CD4-positive, alpha-beta T cell (primary cell): ENCODE measurements at regions not wholly inside any gene's neighbourhood (a gene's known extent, or its start where the extent isn't known, plus 50 kb on each side); places are given as distances from the start of the nearest gene placed in this dataset.

Experiments
- ATAC-seq: fragments of 200-7000 bp; cut with Tn5 transposase; one replicate; pipeline ENCODE4 v1.10.0; 2022; ENCODE audit warnings: mild to moderate bottlenecking; ENCODE audit not compliant: poor library complexity
- CTCF ChIA-PET: fragments of 350-600 bp; sonication (Branson Sonifier 250); formaldehyde crosslinking; loops from one replicate; lab custom pipeline; 2021; ENCODE audit warnings: antibody characterized with exemption, inconsistent platforms; lab: Charles Lee
- POLR2A ChIA-PET: fragments of 350-600 bp; sonication (Branson Sonifier 250); formaldehyde crosslinking; loops from one replicate; lab custom pipeline; 2021; ENCODE audit warnings: antibody characterized with exemption, inconsistent platforms; lab: Charles Lee
- DNase-seq, 14 experiments: peaks; one replicate each; pipeline ENCODE4 v3.0.0-alpha.2; 2013 to 2020; ENCODE audit warnings: mixed read lengths in 2 of 14
- H3K27ac ChIP-seq, 2 donors: one replicate each; pipeline versions ENCODE4 v1.5.1 to v1.7.0; 2013; ENCODE audit warnings: low read length in 2 of 2, low read depth in 1 of 2, mild to moderate bottlenecking in 1 of 2
- H3K27me3 ChIP-seq, 2 experiments: 1 replicate in 1 of 2; 2 replicates in 1 of 2; pipeline versions ENCODE4 v1.6.1 to v1.7.0; 2013; ENCODE audit warnings: low read length in 2 of 2, control low read depth in 1 of 2, mild to moderate bottlenecking in 1 of 2, moderate library complexity in 1 of 2; ENCODE audit not compliant: insufficient read depth in 2 of 2, control insufficient read depth in 1 of 2
- H3K36me3 ChIP-seq: one replicate; pipeline ENCODE4 v1.6.1; 2013; ENCODE audit warnings: low read length, control low read depth; ENCODE audit not compliant: insufficient read depth
- H3K4me1 ChIP-seq: one replicate; pipeline ENCODE4 v1.6.1; 2013; ENCODE audit warnings: low read length, control low read depth; ENCODE audit not compliant: insufficient read depth
- H3K4me3 ChIP-seq: one replicate; pipeline ENCODE4 v1.5.1; 2013; ENCODE audit warnings: mild to moderate bottlenecking, low read length, moderate library complexity
- H3K9me3 ChIP-seq, 2 experiments: 1 replicate in 1 of 2; 2 replicates in 1 of 2; pipeline versions ENCODE4 v1.6.1 to v1.7.0; 2013; ENCODE audit warnings: low read length in 2 of 2, mild to moderate bottlenecking in 2 of 2, control low read depth in 1 of 2, moderate library complexity in 1 of 2; ENCODE audit not compliant: control insufficient read depth in 1 of 2, insufficient read depth in 1 of 2
- H3K27ac Mint-ChIP-seq: one replicate; pipeline ENCODE4 v1.8.0; 2020; ENCODE audit warnings: mixed read lengths
- H3K27me3 Mint-ChIP-seq: one replicate; pipeline ENCODE4 v1.8.0; 2021; ENCODE audit warnings: mixed read lengths
- H3K36me3 Mint-ChIP-seq: one replicate; pipeline ENCODE4 v1.8.0; 2021; ENCODE audit warnings: low read depth, mixed read lengths
- H3K4me1 Mint-ChIP-seq: one replicate; pipeline ENCODE4 v1.8.0; 2021; ENCODE audit warnings: low read depth, mixed read lengths
- H3K4me3 Mint-ChIP-seq: one replicate; pipeline ENCODE4 v1.8.0; 2020; ENCODE audit warnings: mild to moderate bottlenecking, mixed read lengths
- H3K9me3 Mint-ChIP-seq: one replicate; pipeline ENCODE4 v1.8.0; 2020; ENCODE audit warnings: mixed read lengths
- CTCF ChIP-seq: fragments of 200-600 bp; IDR thresholded peaks from one replicate; pipeline ENCODE4 v1.8.0; 2022; ENCODE audit warnings: antibody characterized with exemption, mild to moderate bottlenecking
- intact Hi-C, 2 experiments: fragments of 100-400 bp; cut with DNase I in 1 of 2; cut with micrococcal nuclease in 1 of 2; formaldehyde crosslinking; loops; one replicate each; pipeline versions ENCODE4 v1.15.1 to v1.9.0; 2023 to 2025; cut with DNase I, micrococcal nuclease

- DNase-seq, result no peak
- H3K9me3 ChIP-seq, result no peaks in the 10 kb centered on the region
- no peak overlapping the region for H3K27ac Mint-ChIP-seq
- no peak overlapping the region for H3K27ac ChIP-seq
- no peak overlapping the region for H3K4me3 Mint-ChIP-seq
- H3K9me3 Mint-ChIP-seq, result peaks cover under 1% of the 10 kb centered on the region
- H3K36me3 ChIP-seq, result no peaks in the 10 kb centered on the region
- peaks cover 19% of the 10 kb centered on the region for H3K27me3 Mint-ChIP-seq
- intact Hi-C loops, result no loop called here
- CTCF ChIA-PET, result no interaction called here
- H3K4me1 ChIP-seq, result no peaks in the 10 kb centered on the region
- H3K4me1 Mint-ChIP-seq, result no peaks in the 10 kb centered on the region
- no peak for TF ChIP-seq CTCF
- no peaks in the 10 kb centered on the region for H3K36me3 Mint-ChIP-seq
- POLR2A ChIA-PET, result no interaction called here
- H3K4me3 ChIP-seq, result no peak overlapping the region
- H3K27me3 ChIP-seq, result peaks cover 0 to under 1% of the 10 kb centered on the region in 2 experiments
- no peak for ATAC-seq
These were observed 419.6 kb downstream of the NPIPA7 start for GRCh38 chr16:16798504-16798903.

GRCh38 chr16:16805809-16806208 lies 426.9 kb downstream of the NPIPA7 start:
- ATAC-seq (no peak), DNase-seq (no peak)
- Mint-ChIP-seq H3K27ac (no peak overlapping the region), H3K9me3 (no peaks in the 10 kb centered on the region), H3K4me3 (no peak overlapping the region), H3K4me1 (no peaks in the 10 kb centered on the region), H3K36me3 (no peaks in the 10 kb centered on the region), H3K27me3 (peaks cover 23% of the 10 kb centered on the region)
- H3K27ac ChIP-seq, result no peak overlapping the region
- no peak overlapping the region for H3K4me3 ChIP-seq
- H3K36me3 ChIP-seq, result no peaks in the 10 kb centered on the region
- H3K27me3 ChIP-seq, result peaks cover 4 to 11% of the 10 kb centered on the region in 2 experiments
- TF ChIP-seq CTCF, result no peak
- no peaks in the 10 kb centered on the region for H3K4me1 ChIP-seq
- intact Hi-C loops, result no loop called here
- H3K9me3 ChIP-seq, result no peaks in the 10 kb centered on the region
- ChIA-PET POLR2A (no interaction called here), CTCF (no interaction called here)

- no peak overlapping the region for H3K27ac Mint-ChIP-seq
- no peak for TF ChIP-seq CTCF
- no peak overlapping the region for H3K4me3 Mint-ChIP-seq
- Histone ChIP-seq H3K27ac (no peak overlapping the region), H3K4me3 (no peak overlapping the region), H3K4me1 (no peaks in the 10 kb centered on the region), H3K36me3 (no peaks in the 10 kb centered on the region), H3K9me3 (peaks cover 2 to 4% of the 10 kb centered on the region in 2 experiments), H3K27me3 (no peaks in the 10 kb centered on the region)
- H3K4me1 Mint-ChIP-seq, result no peaks in the 10 kb centered on the region
- no peaks in the 10 kb centered on the region for H3K27me3 Mint-ChIP-seq
- DNase-seq (no peak), ATAC-seq (no peak)
- ChIA-PET POLR2A (no interaction called here), CTCF (no interaction called here)
- H3K9me3 Mint-ChIP-seq, result peaks cover 3% of the 10 kb centered on the region
- intact Hi-C loops, result no loop called here
- no peaks in the 10 kb centered on the region for H3K36me3 Mint-ChIP-seq
These were observed 436.7 kb downstream of the NPIPA7 start for GRCh38 chr16:16815641-16816040.
